NCI-H1436 treated with DMSO at 0.1 percent for 48 hours (cell line): ENCODE measurements at regions not wholly inside any gene's neighbourhood (a gene's known extent, or its start where the extent isn't known, plus 50 kb on each side); places are given as distances from the start of the nearest gene placed in this dataset.
"Not testable (repeated sequence)": the region's sequence is repeated elsewhere in the genome, so short reads cannot be mapped to it uniquely, and the experiment has no call there.

Source experiments
- DNase-seq: peaks from one replicate; lab custom pipeline; 2025; lab: John Stamatoyannopoulos, UW

- DNase-seq, result no peak
These were observed 111.2 kb downstream of the CAPZA3 start for GRCh38 chr12:18849080-18849479.

GRCh38 chr12:18849761-18850160, 111.8 kb downstream of the CAPZA3 start:
- DNase-seq, result no peak

- DNase-seq, result no peak
These were observed 112.8 kb downstream of the CAPZA3 start for GRCh38 chr12:18850752-18851151.

GRCh38 chr12:18851271-18851670, 113.4 kb downstream of the CAPZA3 start:
- no peak for DNase-seq

GRCh38 chr12:18853570-18854366, 115.8 kb downstream of the CAPZA3 start:
- no peak for DNase-seq

- no peak for DNase-seq
These were observed 119.7 kb downstream of the CAPZA3 start for GRCh38 chr12:18857656-18858055.

GRCh38 chr12:18859400-18859799, 121.5 kb downstream of the CAPZA3 start:
- no peak for DNase-seq

- DNase-seq, result no peak
These were observed 123.5 kb downstream of the CAPZA3 start for GRCh38 chr12:18861287-18861858.

GRCh38 chr12:18863769-18864500, 126.0 kb downstream of the CAPZA3 start:
- DNase-seq, result no peak

- no peak for DNase-seq
These were observed 127.1 kb downstream of the CAPZA3 start for GRCh38 chr12:18864900-18865561.

GRCh38 chr12:18868717-18869116, 130.8 kb downstream of the CAPZA3 start:
- no peak for DNase-seq

- no peak for DNase-seq
These were observed 134.9 kb downstream of the CAPZA3 start for GRCh38 chr12:18872770-18873169.

- DNase-seq, result no peak
These were observed 140.8 kb downstream of the CAPZA3 start for GRCh38 chr12:18878676-18879180.

GRCh38 chr12:18882690-18883089, 144.8 kb downstream of the CAPZA3 start:
- DNase-seq, result no peak

GRCh38 chr12:18886962-18887361, 149.0 kb downstream of the CAPZA3 start:
- DNase-seq, result no peak

GRCh38 chr12:18887368-18887767, 149.4 kb downstream of the CAPZA3 start:
- DNase-seq, result no peak

- DNase-seq, result no peak
These were observed 150.1 kb downstream of the CAPZA3 start for GRCh38 chr12:18888047-18888446.

GRCh38 chr12:18890621-18891020, 152.7 kb downstream of the CAPZA3 start:
- not testable (repeated sequence) for DNase-seq

GRCh38 chr12:18895540-18895939, 157.6 kb downstream of the CAPZA3 start:
- no peak for DNase-seq

- DNase-seq, result no peak
These were observed 158.0 kb downstream of the CAPZA3 start for GRCh38 chr12:18895946-18896345.

- DNase-seq, result no peak
These were observed 159.9 kb downstream of the CAPZA3 start for GRCh38 chr12:18897823-18898222.

- DNase-seq, result no peak
These were observed 160.6 kb downstream of the CAPZA3 start for GRCh38 chr12:18898470-18898869.
